GM12891 (cell line): ENCODE measurements at regions not wholly inside any gene's neighbourhood (a gene's known extent, or its start where the extent isn't known, plus 50 kb on each side); places are given as distances from the start of the nearest gene placed in this dataset.

Source experiments
- DNase-seq: peaks from one replicate; pipeline ENCODE4 v3.0.0; 2011; ENCODE audit warnings: low spot score; ENCODE audit not compliant: insufficient read length
- FAIRE-seq: peaks from 2 replicates; lab custom pipeline; 2011; peaks lifted over from hg19 to GRCh38; lab: Jason Lieb, UNC
- PAX5 ChIP-seq: IDR thresholded peaks from 2 replicates; pipeline ENCODE4 v1.6.1; 2011; ENCODE audit warnings: low read length, moderate library complexity, mild to moderate bottlenecking; ENCODE audit not compliant: insufficient read depth, severe bottlenecking
- POLR2A ChIP-seq: IDR thresholded peaks from 2 replicates; pipeline ENCODE4 v1.6.1; 2011; ENCODE audit warnings: low read depth, low read length, control low read depth
- POLR2AphosphoS5 ChIP-seq: IDR thresholded peaks from 2 replicates; pipeline ENCODE4 v1.6.1; 2011; ENCODE audit warnings: low read depth, low read length, control low read depth
- POU2F2 ChIP-seq: IDR thresholded peaks from 2 replicates; pipeline ENCODE4 v1.6.1; 2011; ENCODE audit warnings: low read depth, mild to moderate bottlenecking, control low read depth, low read length, moderate library complexity
- SPI1 ChIP-seq: IDR thresholded peaks from 2 replicates; pipeline ENCODE4 v1.6.1; 2011; ENCODE audit warnings: low read depth, low read length, control low read depth
- TAF1 ChIP-seq: IDR thresholded peaks from 2 replicates; pipeline ENCODE4 v1.6.1; 2011; ENCODE audit warnings: low read depth, low read length, control low read depth

GRCh38 chr2:66070721-66071602 lies 364.0 kb upstream of the MEIS1 start:
- no peak for DNase-seq
- TF ChIP-seq PAX5 (no peak), TAF1 (no peak), POLR2AphosphoS5 (no peak), POU2F2 (no peak), SPI1 (no peak), POLR2A (no peak)
- FAIRE-seq: no peak

- TF ChIP-seq POLR2AphosphoS5: no peak
- DNase-seq: no peak
- no peak for FAIRE-seq
Observed at GRCh38 chr2:66069937-66070720, 364.8 kb upstream of the MEIS1 start.

GRCh38 chr2:66066032-66066431 lies 368.9 kb upstream of the MEIS1 start:
- FAIRE-seq (no peak), DNase-seq (no peak)
- no peak for TF ChIP-seq TAF1
- TF ChIP-seq SPI1: no peak
- no peak for TF ChIP-seq PAX5
- no peak for TF ChIP-seq POLR2AphosphoS5
- TF ChIP-seq POLR2A: no peak
- TF ChIP-seq POU2F2: no peak

- TF ChIP-seq POLR2AphosphoS5 (no peak), POU2F2 (no peak), POLR2A (no peak)
- FAIRE-seq: no peak
- DNase-seq: no peak
Observed at GRCh38 chr2:66059332-66059731, 375.6 kb upstream of the MEIS1 start.

- DNase-seq: no peak
- TF ChIP-seq POLR2A: no peak
- no peak for TF ChIP-seq POU2F2
- no peak for TF ChIP-seq PAX5
- no peak for TF ChIP-seq POLR2AphosphoS5
- no peak for TF ChIP-seq SPI1
- no peak for TF ChIP-seq TAF1
- FAIRE-seq: no peak
Observed at GRCh38 chr2:66058675-66059074, 376.2 kb upstream of the MEIS1 start.

GRCh38 chr2:66057844-66058243 lies 377.1 kb upstream of the MEIS1 start:
- DNase-seq: no peak
- FAIRE-seq: no peak
- TF ChIP-seq POLR2AphosphoS5 (no peak), PAX5 (no peak), POU2F2 (no peak), SPI1 (no peak), TAF1 (no peak), POLR2A (no peak)

- TF ChIP-seq TAF1 (no peak), POU2F2 (no peak), SPI1 (no peak), POLR2A (no peak), PAX5 (no peak), POLR2AphosphoS5 (no peak)
- DNase-seq (no peak), FAIRE-seq (no peak)
Observed at GRCh38 chr2:66050392-66050791, 384.5 kb upstream of the MEIS1 start.

- DNase-seq (no peak), FAIRE-seq (no peak)
- TF ChIP-seq POLR2AphosphoS5: no peak
- TF ChIP-seq SPI1: no peak
- TF ChIP-seq PAX5: no peak
- no peak for TF ChIP-seq POU2F2
- TF ChIP-seq TAF1: no peak
- TF ChIP-seq POLR2A: no peak
Observed at GRCh38 chr2:66048667-66049066, 386.3 kb upstream of the MEIS1 start.

GRCh38 chr2:66041902-66042657 lies 392.8 kb upstream of the MEIS1 start:
- FAIRE-seq: no peak
- TF ChIP-seq PAX5 (no peak), POLR2A (no peak), TAF1 (no peak), POU2F2 (no peak), SPI1 (no peak), POLR2AphosphoS5 (no peak)
- no peak for DNase-seq
